GM23248 (cell line): ENCODE measurements at regions not wholly inside any gene's neighbourhood (a gene's known extent, or its start where the extent isn't known, plus 50 kb on each side); places are given as distances from the start of the nearest gene placed in this dataset.

ENCODE experiments used
- EZH2 ChIP-seq: fragments of 200-600 bp; sonication (generic); IDR thresholded peaks from 2 replicates; pipeline ENCODE4 v1.6.1; 2018; ENCODE audit warnings: antibody characterized with exemption, mild to moderate bottlenecking; ENCODE audit not compliant: insufficient read depth, poor library complexity, severe bottlenecking
- EZH2phosphoT487 ChIP-seq: fragments of 200-600 bp; sonication (generic); IDR thresholded peaks from 2 replicates; pipeline ENCODE4 v1.6.1; 2018; ENCODE audit warnings: antibody characterized with exemption, moderate library complexity, mild to moderate bottlenecking, low read depth; ENCODE audit not compliant: insufficient read depth

DNA sequence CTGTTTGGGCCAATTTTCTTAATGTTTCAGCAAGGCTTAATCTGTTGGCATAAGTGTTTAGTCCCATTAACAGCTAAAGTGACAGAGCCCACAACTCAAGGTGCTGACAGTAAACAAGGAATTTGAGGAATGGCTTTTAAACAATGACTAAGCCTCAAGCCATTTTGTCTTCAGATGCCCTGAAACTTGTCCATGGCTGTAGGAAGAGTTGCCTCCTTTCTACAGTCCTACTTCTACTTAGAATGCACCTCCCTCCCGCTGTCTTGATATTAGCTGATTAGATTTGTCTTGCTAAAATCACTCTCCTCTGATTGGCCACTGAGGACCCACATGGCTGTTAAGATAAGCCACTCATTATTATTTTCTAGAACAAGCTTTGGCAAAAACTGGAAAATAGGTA lies 188.4 kb upstream of the OTX2 start:
- TF ChIP-seq EZH2 (no peak), EZH2phosphoT487 (no peak)
